Activated B cell treated with CpG ODN at 0.5 μM for 24 hours (primary cell): ENCODE measurements at regions not wholly inside any gene's neighbourhood (a gene's known extent, or its start where the extent isn't known, plus 50 kb on each side); places are given as distances from the start of the nearest gene placed in this dataset.
A peak's percentile ranks its signal among the peaks of the same experiment; 100 is the strongest.

Source experiments
- ATAC-seq: fragments of 200-7000 bp; cut with Tn5 transposase; one replicate; pipeline ENCODE4 v1.10.0; 2021; ENCODE audit warnings: low read depth, mild to moderate bottlenecking, moderate library complexity
- CTCF ChIA-PET: fragments of 350-600 bp; sonication (Branson Sonifier 250); formaldehyde crosslinking; loops from one replicate; lab custom pipeline; 2021; ENCODE audit warnings: antibody characterized with exemption; lab: Charles Lee
- POLR2A ChIA-PET: fragments of 350-600 bp; sonication (Branson Sonifier 250); formaldehyde crosslinking; loops from one replicate; lab custom pipeline; 2021; ENCODE audit warnings: antibody characterized with exemption; lab: Charles Lee
- DNase-seq: peaks from one replicate; pipeline ENCODE4 v3.0.0; 2022
- H3K27ac Mint-ChIP-seq: one replicate; pipeline ENCODE4 v1.8.0; 2020; ENCODE audit warnings: mixed read lengths
- H3K27me3 Mint-ChIP-seq: one replicate; pipeline ENCODE4 v1.8.0; 2021; ENCODE audit warnings: mixed read lengths
- H3K36me3 Mint-ChIP-seq: one replicate; pipeline ENCODE4 v1.8.0; 2021; ENCODE audit warnings: low read depth, mixed read lengths
- H3K4me1 Mint-ChIP-seq: one replicate; pipeline ENCODE4 v1.8.0; 2021; ENCODE audit warnings: mixed read lengths
- H3K4me3 Mint-ChIP-seq: one replicate; pipeline ENCODE4 v1.8.0; 2020; ENCODE audit warnings: mild to moderate bottlenecking, mixed read lengths
- H3K9me3 Mint-ChIP-seq: one replicate; pipeline ENCODE4 v1.8.0; 2020; ENCODE audit warnings: mixed read lengths
- intact Hi-C: fragments of 100-400 bp; cut with micrococcal nuclease; formaldehyde crosslinking; loops from one replicate; pipeline ENCODE4 v1.15.1; 2024
- TF ChIP-seq, protein P1 (sequence below): fragments of 200-600 bp; IDR thresholded peaks from one replicate; pipeline ENCODE4 v1.8.0; 2022; ENCODE audit warnings: antibody characterized with exemption, mild to moderate bottlenecking

DNA sequence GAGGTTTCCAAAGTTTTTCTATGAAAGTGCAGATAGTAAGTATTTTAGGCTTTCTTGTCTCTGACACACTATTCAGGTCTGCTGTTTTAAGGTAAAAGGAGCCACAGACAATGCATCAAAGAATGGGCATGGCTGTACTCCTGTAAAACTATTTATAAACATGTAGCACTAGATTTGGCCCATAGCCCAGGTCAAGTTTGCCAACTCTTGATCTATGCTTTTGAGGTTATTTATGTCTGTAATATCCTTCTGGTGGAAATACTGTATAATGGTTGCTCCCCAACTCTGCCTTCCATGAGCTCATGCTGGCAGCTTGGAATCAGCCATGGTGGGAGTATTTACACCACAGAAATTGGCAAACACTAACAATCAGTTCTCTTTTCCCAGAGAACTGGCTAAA is 244.6 kb downstream of the BUB3 start:
- intact Hi-C loops = loop anchor here (10.0 kb wide), 1 partner anchor 156 kb away; no protein-coding TSS in a partner anchor
- ChIA-PET CTCF (no interaction called here), POLR2A (interaction anchor here (1.7 kb wide), 1 partner anchor 244 kb away, joined by 5 read pairs; the partner anchor contains the start of gene BUB3)
- no peak for DNase-seq
- Mint-ChIP-seq H3K4me1 (peaks cover 58% of the 10 kb centered on the region), H3K9me3 (peaks cover 3% of the 10 kb centered on the region), H3K4me3 (no peak overlapping the region), H3K27me3 (no peaks in the 10 kb centered on the region), H3K36me3 (no peaks in the 10 kb centered on the region), H3K27ac (no peak overlapping the region)
- TF ChIP-seq, protein P1, sequence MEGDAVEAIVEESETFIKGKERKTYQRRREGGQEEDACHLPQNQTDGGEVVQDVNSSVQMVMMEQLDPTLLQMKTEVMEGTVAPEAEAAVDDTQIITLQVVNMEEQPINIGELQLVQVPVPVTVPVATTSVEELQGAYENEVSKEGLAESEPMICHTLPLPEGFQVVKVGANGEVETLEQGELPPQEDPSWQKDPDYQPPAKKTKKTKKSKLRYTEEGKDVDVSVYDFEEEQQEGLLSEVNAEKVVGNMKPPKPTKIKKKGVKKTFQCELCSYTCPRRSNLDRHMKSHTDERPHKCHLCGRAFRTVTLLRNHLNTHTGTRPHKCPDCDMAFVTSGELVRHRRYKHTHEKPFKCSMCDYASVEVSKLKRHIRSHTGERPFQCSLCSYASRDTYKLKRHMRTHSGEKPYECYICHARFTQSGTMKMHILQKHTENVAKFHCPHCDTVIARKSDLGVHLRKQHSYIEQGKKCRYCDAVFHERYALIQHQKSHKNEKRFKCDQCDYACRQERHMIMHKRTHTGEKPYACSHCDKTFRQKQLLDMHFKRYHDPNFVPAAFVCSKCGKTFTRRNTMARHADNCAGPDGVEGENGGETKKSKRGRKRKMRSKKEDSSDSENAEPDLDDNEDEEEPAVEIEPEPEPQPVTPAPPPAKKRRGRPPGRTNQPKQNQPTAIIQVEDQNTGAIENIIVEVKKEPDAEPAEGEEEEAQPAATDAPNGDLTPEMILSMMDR = no peak
- no peak for ATAC-seq

DNA sequence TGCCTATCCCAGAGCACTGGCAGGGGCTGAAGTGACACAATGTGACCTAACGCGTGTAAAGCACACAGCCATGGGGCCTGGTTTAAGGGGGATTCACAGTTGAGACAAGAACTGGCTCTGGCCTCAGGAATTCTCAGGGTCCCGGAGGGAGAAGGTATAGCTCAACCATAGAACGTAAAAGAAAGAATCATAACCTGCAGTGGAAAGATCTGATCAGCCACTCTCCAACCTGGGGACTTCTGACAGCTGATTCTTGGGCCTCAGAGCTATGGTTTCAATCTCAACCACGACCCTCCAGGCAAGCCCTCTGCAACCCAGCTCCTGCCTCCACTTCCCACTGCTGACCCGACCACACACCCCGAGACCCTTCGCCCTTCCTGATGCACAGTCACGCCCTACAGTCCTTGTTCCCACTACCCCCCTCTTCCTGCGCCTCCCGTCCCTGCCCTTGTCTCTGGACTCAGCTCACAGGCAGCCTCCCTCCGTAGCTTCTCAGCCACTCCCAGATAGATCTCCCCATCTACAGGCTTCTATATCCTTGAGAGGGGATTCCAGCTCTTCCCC is 245.2 kb downstream of the BUB3 start:
- peaks cover 4% of the 10 kb centered on the region for H3K9me3 Mint-ChIP-seq
- DNase-seq (no peak), ATAC-seq (no peak)
- no peaks in the 10 kb centered on the region for H3K36me3 Mint-ChIP-seq
- no peaks in the 10 kb centered on the region for H3K27me3 Mint-ChIP-seq
- TF ChIP-seq, protein P1 = no peak
- ChIA-PET POLR2A (interaction anchor here (1.7 kb wide), 1 partner anchor 245 kb away, joined by 5 read pairs; the partner anchor contains the start of gene BUB3), CTCF (no interaction called here)
- peaks cover 60% of the 10 kb centered on the region for H3K4me1 Mint-ChIP-seq
- H3K4me3 Mint-ChIP-seq = no peak overlapping the region
- intact Hi-C loops = loop anchor here (10.0 kb wide), 1 partner anchor 155 kb away; no protein-coding TSS in a partner anchor
- H3K27ac Mint-ChIP-seq = no peak overlapping the region

DNA sequence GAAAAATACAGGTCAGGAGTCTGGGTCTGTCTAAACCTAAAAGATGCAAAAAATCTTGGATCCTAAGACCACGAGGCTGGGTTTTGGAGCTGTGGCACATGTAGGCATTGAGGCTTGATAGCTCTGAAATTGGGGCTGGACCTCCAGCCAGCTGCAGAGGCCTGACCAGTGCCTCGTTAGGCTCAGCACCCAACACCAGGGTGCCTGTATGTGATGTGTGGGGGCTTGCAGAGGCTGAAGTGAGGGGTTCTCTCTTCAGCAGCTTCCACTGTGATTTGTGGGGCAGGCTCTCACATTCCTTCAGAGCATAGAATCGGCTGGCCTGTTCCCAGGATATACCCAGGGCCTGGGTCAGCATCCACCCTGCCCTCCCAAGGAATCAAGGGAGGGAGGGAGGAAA is 247.8 kb downstream of the BUB3 start:
- ChIA-PET POLR2A (interaction anchor here (1.2 to 1.6 kb wide), 2 partner anchors 10 to 1514 kb away, joined by 3 to 9 read pairs; no protein-coding TSS in a partner anchor), CTCF (no interaction called here)
- H3K27ac Mint-ChIP-seq = peak overlapping the region; percentile 85
- intact Hi-C loops = loop anchor here (1.0 to 10.0 kb wide), 3 partner anchors 10 to 1027 kb away; partner anchors contain the start of genes BUB3 and PLEKHA1
- peaks cover 60% of the 10 kb centered on the region for H3K4me1 Mint-ChIP-seq
- TF ChIP-seq, protein P1 = no peak
- ATAC-seq (no peak), DNase-seq (no peak)
- no peaks in the 10 kb centered on the region for H3K27me3 Mint-ChIP-seq
- H3K36me3 Mint-ChIP-seq = peaks cover 3% of the 10 kb centered on the region
- H3K4me3 Mint-ChIP-seq = no peak overlapping the region
- peaks cover 5% of the 10 kb centered on the region for H3K9me3 Mint-ChIP-seq

DNA sequence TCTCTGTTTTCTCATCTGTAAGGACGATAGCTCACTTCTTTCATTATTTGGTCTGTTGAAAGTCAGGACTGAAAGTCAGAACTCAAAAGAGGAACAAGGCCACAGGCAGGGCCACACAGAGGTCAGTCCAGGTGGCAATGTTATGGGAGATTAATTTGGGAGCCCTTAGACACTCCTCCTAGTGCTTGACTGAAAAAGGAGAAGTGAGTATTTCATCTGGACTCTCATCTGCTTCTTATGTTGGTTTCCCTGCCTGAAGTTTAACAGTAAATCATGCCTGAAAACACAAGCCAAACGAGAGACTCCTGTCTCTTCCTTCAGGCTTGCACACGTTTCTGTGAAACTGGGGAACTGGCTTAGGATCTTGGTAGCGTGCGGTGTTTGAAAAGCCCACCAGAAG is 248.5 kb downstream of the BUB3 start:
- H3K27ac Mint-ChIP-seq = peak overlapping the region; percentile 85
- intact Hi-C loops = loop anchor here (1.0 to 10.0 kb wide), 3 partner anchors 10 to 1028 kb away; partner anchors contain the start of genes BUB3 and PLEKHA1

DNA sequence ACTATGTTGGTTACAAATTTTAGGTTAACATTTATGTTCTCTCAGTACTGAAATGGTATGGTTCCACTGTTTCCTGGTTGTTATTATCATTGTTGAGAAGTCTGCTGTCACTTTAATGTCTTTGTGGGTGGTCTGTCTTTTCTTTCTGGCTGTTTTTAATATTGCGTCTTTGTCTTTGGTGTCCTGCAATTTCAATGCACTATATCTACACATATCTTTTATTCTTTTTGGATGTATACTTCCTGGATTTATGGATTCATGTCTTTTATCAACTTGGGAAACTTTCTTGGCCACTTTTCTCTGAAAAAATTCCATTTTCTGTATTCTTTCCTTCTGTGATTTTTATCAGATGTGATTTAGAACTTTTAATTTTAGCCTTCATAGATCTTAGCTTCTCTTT is 250.2 kb downstream of the BUB3 start:
- ATAC-seq (no peak), DNase-seq (no peak)
- intact Hi-C loops = loop anchor here (10.0 kb wide), 1 partner anchor 1030 kb away; the partner anchor contains the start of gene PLEKHA1
- peaks cover 5% of the 10 kb centered on the region for H3K9me3 Mint-ChIP-seq
- H3K4me1 Mint-ChIP-seq = peaks cover 41% of the 10 kb centered on the region
- no peak overlapping the region for H3K27ac Mint-ChIP-seq
- ChIA-PET POLR2A (no interaction called here), CTCF (no interaction called here)
- H3K27me3 Mint-ChIP-seq = peaks cover 3% of the 10 kb centered on the region
- peaks cover 3% of the 10 kb centered on the region for H3K36me3 Mint-ChIP-seq
- no peak overlapping the region for H3K4me3 Mint-ChIP-seq
- TF ChIP-seq, protein P1 = no peak

More for the DNA sequence above, 248.5 kb downstream of the BUB3 start:
- peak; percentile 92 for ATAC-seq
- POLR2A ChIA-PET = interaction anchor here (1.6 kb wide), 1 partner anchor 11 kb away, joined by 9 read pairs; no protein-coding TSS in a partner anchor
- no peaks in the 10 kb centered on the region for H3K27me3 Mint-ChIP-seq
- H3K4me1 Mint-ChIP-seq = peaks cover 56% of the 10 kb centered on the region
- peaks cover 3% of the 10 kb centered on the region for H3K36me3 Mint-ChIP-seq
- TF ChIP-seq, protein P1 = no peak
- peaks cover 5% of the 10 kb centered on the region for H3K9me3 Mint-ChIP-seq
- peak overlapping the region; percentile 59 for H3K4me3 Mint-ChIP-seq
- CTCF ChIA-PET = no interaction called here
- DNase-seq = no peak
